ENCODE measurements at regions not wholly inside any gene's neighbourhood (a gene's known extent, or its start where the extent isn't known, plus 50 kb on each side); places are given as distances from the start of the nearest gene placed in this dataset.

DNA sequence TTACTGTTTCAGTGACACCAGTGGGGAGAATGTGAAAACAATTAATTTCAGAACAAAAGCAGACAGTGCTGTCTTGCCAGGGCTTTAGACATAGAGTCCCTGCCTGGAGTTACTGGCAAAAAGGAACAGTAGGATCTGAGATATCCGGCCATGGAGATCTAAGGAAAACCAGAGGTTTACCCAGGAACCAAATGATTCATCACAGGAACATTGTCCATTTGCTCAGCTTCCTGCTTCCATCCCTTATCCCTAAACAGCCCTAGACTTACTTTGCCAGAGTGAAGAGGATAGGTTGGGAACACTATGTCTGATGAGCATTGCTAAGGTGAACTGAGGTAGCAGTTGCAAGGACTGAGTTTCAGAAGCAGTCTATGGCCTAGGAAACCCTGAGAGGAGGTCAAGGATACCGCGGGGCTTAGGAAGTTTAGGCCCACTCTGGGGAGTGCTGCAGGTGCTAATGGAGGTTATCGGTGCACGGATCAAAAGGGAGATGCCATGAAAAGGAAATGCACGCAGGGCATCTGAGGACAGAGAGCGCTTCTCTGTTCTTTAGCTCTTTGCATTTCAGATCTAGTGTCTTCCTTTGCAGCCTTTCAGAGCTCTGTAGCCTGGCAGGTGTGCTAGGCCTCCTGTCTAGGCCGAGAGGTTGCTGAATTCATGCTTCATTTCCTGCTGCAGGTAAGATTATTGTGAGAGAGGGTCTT, 223.9 kb downstream of the CDCA7 start:
- in situ Hi-C loops (cut with HindIII; ENCODE audit: low sequenced_read_pairs): no loop called here
- no peak for DNase-seq (ENCODE audit: low read depth)
- TF ChIP-seq, protein P1, sequence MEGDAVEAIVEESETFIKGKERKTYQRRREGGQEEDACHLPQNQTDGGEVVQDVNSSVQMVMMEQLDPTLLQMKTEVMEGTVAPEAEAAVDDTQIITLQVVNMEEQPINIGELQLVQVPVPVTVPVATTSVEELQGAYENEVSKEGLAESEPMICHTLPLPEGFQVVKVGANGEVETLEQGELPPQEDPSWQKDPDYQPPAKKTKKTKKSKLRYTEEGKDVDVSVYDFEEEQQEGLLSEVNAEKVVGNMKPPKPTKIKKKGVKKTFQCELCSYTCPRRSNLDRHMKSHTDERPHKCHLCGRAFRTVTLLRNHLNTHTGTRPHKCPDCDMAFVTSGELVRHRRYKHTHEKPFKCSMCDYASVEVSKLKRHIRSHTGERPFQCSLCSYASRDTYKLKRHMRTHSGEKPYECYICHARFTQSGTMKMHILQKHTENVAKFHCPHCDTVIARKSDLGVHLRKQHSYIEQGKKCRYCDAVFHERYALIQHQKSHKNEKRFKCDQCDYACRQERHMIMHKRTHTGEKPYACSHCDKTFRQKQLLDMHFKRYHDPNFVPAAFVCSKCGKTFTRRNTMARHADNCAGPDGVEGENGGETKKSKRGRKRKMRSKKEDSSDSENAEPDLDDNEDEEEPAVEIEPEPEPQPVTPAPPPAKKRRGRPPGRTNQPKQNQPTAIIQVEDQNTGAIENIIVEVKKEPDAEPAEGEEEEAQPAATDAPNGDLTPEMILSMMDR (IDR thresholded peaks at IDR 0.05; ENCODE audit: low read depth, low read length, missing control alignments): no peak
- no peak overlapping the region for H3K4me3 ChIP-seq (ENCODE audit: low read depth, low read length)

DNA sequence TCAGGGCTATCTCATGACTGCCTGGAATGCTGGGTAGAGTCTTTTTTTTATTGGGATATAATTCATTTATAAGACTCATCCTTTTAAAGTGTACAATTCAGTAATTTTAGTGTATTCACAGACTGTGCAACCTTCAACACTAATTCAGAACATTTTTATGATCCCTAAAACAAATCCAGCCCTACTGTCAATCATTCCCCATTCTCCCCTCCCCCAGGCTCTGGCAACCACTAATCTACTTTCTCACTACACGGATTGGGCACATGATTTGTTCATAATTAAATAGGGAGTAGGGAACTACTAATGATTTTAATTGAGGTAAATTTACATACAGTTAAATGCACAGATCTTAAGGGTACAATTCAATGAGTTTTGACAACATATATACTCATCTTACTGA, 225.7 kb downstream of the CDCA7 start:
- no peak overlapping the region for H3K4me3 ChIP-seq (ENCODE audit: low read depth, low read length)
- DNase-seq (ENCODE audit: low read depth): no peak
- TF ChIP-seq, protein P1 (IDR thresholded peaks at IDR 0.05; ENCODE audit: low read depth, low read length, missing control alignments): no peak

DNA sequence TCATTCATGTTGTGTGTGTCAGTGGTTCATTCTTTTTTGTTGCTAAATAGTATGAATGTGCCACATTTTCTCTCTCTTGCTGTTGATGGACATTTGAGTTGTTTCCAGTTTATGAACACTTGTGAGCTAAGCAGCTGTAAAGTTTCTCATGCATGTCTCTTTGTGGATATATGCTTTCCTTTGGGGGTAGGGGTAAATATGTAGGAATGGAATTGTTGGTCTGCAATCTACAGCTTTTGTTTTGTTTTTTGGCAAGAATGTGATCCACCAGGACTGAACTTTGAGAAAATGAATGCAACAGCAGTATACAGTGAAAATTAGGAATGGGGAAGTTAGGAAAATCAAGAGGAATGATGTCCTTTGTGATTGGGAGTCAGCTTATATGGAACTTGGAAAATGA, 226.3 kb downstream of the CDCA7 start:
- in situ Hi-C loops (cut with HindIII; ENCODE audit: low sequenced_read_pairs): no loop called here
- TF ChIP-seq, protein P1 (IDR thresholded peaks at IDR 0.05; ENCODE audit: low read depth, low read length, missing control alignments): no peak
- DNase-seq (ENCODE audit: low read depth): no peak
- no peak overlapping the region for H3K4me3 ChIP-seq (ENCODE audit: low read depth, low read length)

More for the DNA sequence above, 225.7 kb downstream of the CDCA7 start:
- in situ Hi-C loops (cut with HindIII; ENCODE audit: low sequenced_read_pairs): no loop called here

DNA sequence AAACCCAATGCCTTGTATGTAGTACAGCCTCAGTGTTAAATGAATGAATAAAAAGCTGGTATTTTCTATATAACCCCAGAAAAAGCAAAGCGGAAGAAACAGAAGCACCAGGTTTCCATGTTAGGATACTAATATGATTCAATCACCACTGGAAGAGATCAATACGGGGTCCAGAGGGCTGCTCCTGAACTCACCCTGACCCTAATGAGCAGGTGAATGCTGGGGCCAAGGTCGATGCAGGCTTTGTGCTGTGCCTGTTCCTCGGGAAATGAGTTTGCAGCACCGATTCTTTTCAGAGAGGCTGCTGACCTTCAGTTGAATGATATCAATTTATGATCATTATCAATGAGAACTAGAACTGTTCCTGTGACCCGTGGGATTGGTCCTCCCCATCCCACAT, 228.5 kb downstream of the CDCA7 start:
- no peak for DNase-seq (ENCODE audit: low read depth)
- in situ Hi-C loops (cut with HindIII; ENCODE audit: low sequenced_read_pairs): no loop called here
- TF ChIP-seq, protein P1 (IDR thresholded peaks at IDR 0.05; ENCODE audit: low read depth, low read length, missing control alignments): no peak
- no peak overlapping the region for H3K4me3 ChIP-seq (ENCODE audit: low read depth, low read length)

DNA sequence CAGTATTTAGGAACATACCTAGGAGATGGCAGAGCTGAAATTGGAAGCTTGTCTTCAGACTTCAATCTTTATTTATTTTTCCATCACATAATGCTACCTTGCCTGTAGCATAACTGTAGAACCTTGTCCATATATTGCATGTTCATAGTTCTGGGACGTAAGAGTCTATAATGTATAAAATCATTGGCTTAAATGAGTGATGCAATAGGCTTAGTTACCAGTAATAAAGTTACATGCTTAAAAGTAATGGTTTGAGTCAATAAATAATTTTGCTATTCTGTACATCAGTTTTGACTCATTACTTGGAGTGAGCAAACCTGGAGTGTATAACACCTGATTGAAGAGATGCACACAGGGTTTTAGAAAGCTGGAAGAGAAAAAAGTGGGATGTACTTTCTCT, 229.3 kb downstream of the CDCA7 start:
- no peak for DNase-seq (ENCODE audit: low read depth)
- TF ChIP-seq, protein P1 (IDR thresholded peaks at IDR 0.05; ENCODE audit: low read depth, low read length, missing control alignments): no peak
- no peak overlapping the region for H3K4me3 ChIP-seq (ENCODE audit: low read depth, low read length)
- in situ Hi-C loops (cut with HindIII; ENCODE audit: low sequenced_read_pairs): no loop called here

DNA sequence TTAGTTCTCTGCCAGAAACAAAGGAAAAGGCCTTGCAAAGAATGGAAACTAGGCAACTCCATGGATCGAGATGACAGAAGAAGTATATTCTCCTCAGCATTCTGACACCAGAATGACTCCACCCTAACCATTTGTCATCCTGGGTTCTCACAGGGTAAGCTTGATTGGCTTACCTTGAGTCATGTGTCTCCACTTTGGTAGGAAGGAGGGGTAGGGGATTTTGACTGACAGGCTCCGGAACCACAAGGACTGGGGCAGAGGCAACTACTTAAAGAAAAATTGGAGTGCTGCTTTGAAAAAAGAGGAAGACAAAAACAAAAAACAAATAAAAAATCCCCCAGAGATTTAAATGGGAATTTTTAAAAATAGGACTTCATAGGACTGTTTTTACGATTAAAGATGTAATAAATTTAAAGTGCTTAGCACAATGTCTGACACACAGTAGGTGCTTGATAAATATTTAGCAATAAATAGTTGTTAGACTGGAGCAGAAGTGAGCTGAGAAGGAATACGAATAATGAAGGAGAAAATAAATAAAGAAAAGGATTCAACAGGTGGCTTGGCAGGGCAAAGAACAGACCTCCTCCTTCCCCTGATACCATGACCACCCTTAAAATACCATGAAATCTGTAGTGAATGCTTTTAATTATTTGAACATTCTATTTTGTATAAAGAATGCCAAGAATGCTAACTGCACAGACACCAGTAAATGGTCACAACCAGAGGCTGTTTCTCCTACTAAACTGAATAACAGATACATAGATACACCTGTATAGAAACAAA, 230.2 kb downstream of the CDCA7 start:
- in situ Hi-C loops (cut with HindIII; ENCODE audit: low sequenced_read_pairs): no loop called here
- DNase-seq (ENCODE audit: low read depth): peak; percentile 39
- H3K4me3 ChIP-seq (ENCODE audit: low read depth, low read length): no peak overlapping the region
- TF ChIP-seq, protein P1 (IDR thresholded peaks at IDR 0.05; ENCODE audit: low read depth, low read length, missing control alignments): no peak

Measured in astrocyte of the cerebellum (primary cell).